ENCODE measurements at regions not wholly inside any gene's neighbourhood (a gene's known extent, or its start where the extent isn't known, plus 50 kb on each side); places are given as distances from the start of the nearest gene placed in this dataset.
A peak's percentile ranks its signal among the peaks of the same experiment; 100 is the strongest.

- Mint-ChIP-seq H3K27me3 (no peaks in the 10 kb centered on the region), H3K36me3 (no peaks in the 10 kb centered on the region)
Observed at GRCh38 chr16:77063676-77064016, 127.3 kb upstream of the MON1B start.

DNA sequence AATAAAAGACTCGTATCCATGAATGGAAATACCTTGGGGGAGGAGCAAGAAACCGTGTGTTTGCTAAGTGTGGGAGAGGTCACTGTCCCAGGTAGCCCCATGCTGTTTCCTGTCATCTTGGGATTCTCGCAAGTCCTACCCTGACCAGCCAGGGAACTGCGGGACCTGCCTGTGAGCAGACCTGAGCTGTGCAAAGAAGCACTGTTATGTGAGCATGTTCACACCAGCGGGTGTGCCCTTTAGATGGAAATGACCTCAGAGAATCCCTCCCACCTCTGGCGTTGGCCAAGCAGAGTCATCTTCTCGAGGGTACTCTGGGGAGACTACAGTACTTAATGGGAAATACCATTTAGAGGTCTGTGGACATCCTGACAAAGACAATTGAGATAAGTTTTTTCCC is 127.0 kb upstream of the MON1B start:
- Histone ChIP-seq H3K4me3 (ENCODE audit: low read depth, low read length) (no peak overlapping the region), H3K36me3 (ENCODE audit: control insufficient read depth, insufficient read depth, low read length) (no peaks in the 10 kb centered on the region), H3K27ac (ENCODE audit: insufficient read depth, low read length, poor library complexity, severe bottlenecking) (no peak overlapping the region), H3K4me1 (ENCODE audit: control insufficient read depth, insufficient read depth, low read length, poor library complexity, severe bottlenecking) (no peaks in the 10 kb centered on the region), H3K9me3 (ENCODE audit: control insufficient read depth in 2 of 2, low read length in 2 of 2) (no peaks in the 10 kb centered on the region), H3K27me3 (ENCODE audit: control insufficient read depth, insufficient read depth, low read length) (no peaks in the 10 kb centered on the region)
- DNase-seq (no peak), ATAC-seq (ENCODE audit: low read depth in 2 of 2) (no peak)
- H3K9me3 Mint-ChIP-seq = peaks cover 0 to 2% (median 0%) of the 10 kb centered on the region in 7 donors
- H3K27me3 Mint-ChIP-seq = no peaks in the 10 kb centered on the region
- no peaks in the 10 kb centered on the region for H3K36me3 Mint-ChIP-seq
- H3K27ac Mint-ChIP-seq = no peak overlapping the region
- H3K4me3 Mint-ChIP-seq = no peak overlapping the region
- no peaks in the 10 kb centered on the region for H3K4me1 Mint-ChIP-seq

More at GRCh38 chr16:77063676-77064016, 127.3 kb upstream of the MON1B start:
- Mint-ChIP-seq H3K4me3 (no peak overlapping the region), H3K27ac (no peak overlapping the region), H3K4me1 (no peaks in the 10 kb centered on the region), H3K9me3 (peaks cover 0 to 2% (median 0%) of the 10 kb centered on the region in 7 donors)
- Histone ChIP-seq H3K4me1 (ENCODE audit: control insufficient read depth, insufficient read depth, low read length, poor library complexity, severe bottlenecking) (no peaks in the 10 kb centered on the region), H3K4me3 (ENCODE audit: low read depth, low read length) (no peak overlapping the region), H3K27ac (ENCODE audit: insufficient read depth, low read length, poor library complexity, severe bottlenecking) (no peak overlapping the region), H3K27me3 (ENCODE audit: control insufficient read depth, insufficient read depth, low read length) (no peaks in the 10 kb centered on the region), H3K9me3 (ENCODE audit: control insufficient read depth in 2 of 2, low read length in 2 of 2) (no peaks in the 10 kb centered on the region), H3K36me3 (ENCODE audit: control insufficient read depth, insufficient read depth, low read length) (no peaks in the 10 kb centered on the region)
- DNase-seq (no peak), ATAC-seq (ENCODE audit: low read depth in 2 of 2) (no peak)

GRCh38 chr16:77066896-77067496 is 124.0 kb upstream of the MON1B start:
- DNase-seq = no peak

DNA sequence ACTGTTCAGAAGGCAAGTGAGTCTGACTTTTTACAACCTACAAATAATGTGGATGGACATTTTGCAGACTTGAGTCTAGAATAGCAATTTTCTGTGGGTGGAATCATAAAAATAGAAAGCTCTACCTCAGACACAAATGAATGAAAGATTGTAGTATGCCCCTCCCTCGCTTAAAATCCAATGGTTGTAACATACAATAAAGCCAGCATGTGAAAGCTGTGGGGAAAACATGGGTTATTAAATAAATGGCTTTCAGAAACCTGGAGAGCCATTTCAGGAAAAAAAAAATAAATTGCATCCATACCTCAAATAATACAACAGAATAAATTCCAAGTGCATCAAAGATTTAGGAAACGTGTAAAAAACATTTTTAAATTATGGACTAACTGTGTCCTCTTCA is 123.1 kb upstream of the MON1B start:
- ATAC-seq (ENCODE audit: low read depth in 2 of 2) (no peak), DNase-seq (no peak)
- peaks cover 4% of the 10 kb centered on the region for H3K27me3 Mint-ChIP-seq
- Histone ChIP-seq H3K36me3 (ENCODE audit: control insufficient read depth, insufficient read depth, low read length) (no peaks in the 10 kb centered on the region), H3K4me1 (ENCODE audit: control insufficient read depth, insufficient read depth, low read length, poor library complexity, severe bottlenecking) (no peaks in the 10 kb centered on the region), H3K27me3 (ENCODE audit: control insufficient read depth, insufficient read depth, low read length) (no peaks in the 10 kb centered on the region), H3K27ac (ENCODE audit: insufficient read depth, low read length, poor library complexity, severe bottlenecking) (no peak overlapping the region), H3K4me3 (ENCODE audit: low read depth, low read length) (no peak overlapping the region), H3K9me3 (ENCODE audit: control insufficient read depth in 2 of 2, low read length in 2 of 2) (no peaks in the 10 kb centered on the region)
- H3K4me1 Mint-ChIP-seq = no peaks in the 10 kb centered on the region
- no peaks in the 10 kb centered on the region for H3K36me3 Mint-ChIP-seq
- no peak overlapping the region for H3K27ac Mint-ChIP-seq
- no peak overlapping the region for H3K4me3 Mint-ChIP-seq
- H3K9me3 Mint-ChIP-seq = peaks cover 0 to 2% (median 0%) of the 10 kb centered on the region in 7 donors

More at GRCh38 chr16:77066896-77067496, 124.0 kb upstream of the MON1B start:
- no peak for ATAC-seq (ENCODE audit: low read depth in 2 of 2)
- H3K36me3 ChIP-seq (ENCODE audit: control insufficient read depth, insufficient read depth, low read length) = no peaks in the 10 kb centered on the region
- no peaks in the 10 kb centered on the region for H3K4me1 ChIP-seq (ENCODE audit: control insufficient read depth, insufficient read depth, low read length, poor library complexity, severe bottlenecking)
- H3K27me3 Mint-ChIP-seq = peaks cover 4% of the 10 kb centered on the region
- H3K4me1 Mint-ChIP-seq = no peaks in the 10 kb centered on the region
- no peaks in the 10 kb centered on the region for H3K9me3 ChIP-seq (ENCODE audit: control insufficient read depth in 2 of 2, low read length in 2 of 2)
- H3K27ac Mint-ChIP-seq = no peak overlapping the region
- H3K9me3 Mint-ChIP-seq = peaks cover 0 to 1% (median 0%) of the 10 kb centered on the region in 7 donors
- no peak overlapping the region for H3K27ac ChIP-seq (ENCODE audit: insufficient read depth, low read length, poor library complexity, severe bottlenecking)
- H3K4me3 ChIP-seq (ENCODE audit: low read depth, low read length) = no peak overlapping the region
- no peaks in the 10 kb centered on the region for H3K36me3 Mint-ChIP-seq
- H3K27me3 ChIP-seq (ENCODE audit: control insufficient read depth, insufficient read depth, low read length) = no peaks in the 10 kb centered on the region
- no peak overlapping the region for H3K4me3 Mint-ChIP-seq

DNA sequence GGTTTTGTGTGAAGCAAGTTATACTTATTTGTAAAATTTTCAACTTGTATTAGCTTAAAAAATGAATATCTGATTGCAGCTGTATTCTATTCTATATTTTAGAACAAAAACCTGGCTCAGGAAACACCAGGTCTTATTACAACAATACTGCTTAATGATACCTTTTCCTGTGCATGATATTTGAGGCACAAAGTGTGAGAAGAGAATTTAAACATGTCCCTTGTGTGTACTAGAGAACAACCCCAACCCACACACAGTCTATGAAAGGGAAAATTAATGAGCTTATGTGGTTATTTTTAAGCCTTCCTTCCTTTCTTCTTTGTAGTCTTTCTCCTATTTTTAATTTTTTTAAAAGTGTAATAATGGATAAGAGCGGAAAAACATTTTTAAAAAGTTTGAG is 122.6 kb upstream of the MON1B start:
- Histone ChIP-seq H3K27me3 (ENCODE audit: control insufficient read depth, insufficient read depth, low read length) (no peaks in the 10 kb centered on the region), H3K4me1 (ENCODE audit: control insufficient read depth, insufficient read depth, low read length, poor library complexity, severe bottlenecking) (no peaks in the 10 kb centered on the region), H3K4me3 (ENCODE audit: low read depth, low read length) (no peak overlapping the region), H3K36me3 (ENCODE audit: control insufficient read depth, insufficient read depth, low read length) (no peaks in the 10 kb centered on the region), H3K27ac (ENCODE audit: insufficient read depth, low read length, poor library complexity, severe bottlenecking) (no peak overlapping the region), H3K9me3 (ENCODE audit: control insufficient read depth in 2 of 2, low read length in 2 of 2) (no peaks in the 10 kb centered on the region)
- ATAC-seq (ENCODE audit: low read depth in 2 of 2) = no peak
- H3K4me1 Mint-ChIP-seq = no peaks in the 10 kb centered on the region
- H3K4me3 Mint-ChIP-seq = no peak overlapping the region
- peaks cover 4% of the 10 kb centered on the region for H3K27me3 Mint-ChIP-seq
- H3K27ac Mint-ChIP-seq = no peak overlapping the region
- DNase-seq = no peak
- H3K36me3 Mint-ChIP-seq = no peaks in the 10 kb centered on the region
- peaks cover 0 to 2% (median 0%) of the 10 kb centered on the region in 7 donors for H3K9me3 Mint-ChIP-seq

DNA sequence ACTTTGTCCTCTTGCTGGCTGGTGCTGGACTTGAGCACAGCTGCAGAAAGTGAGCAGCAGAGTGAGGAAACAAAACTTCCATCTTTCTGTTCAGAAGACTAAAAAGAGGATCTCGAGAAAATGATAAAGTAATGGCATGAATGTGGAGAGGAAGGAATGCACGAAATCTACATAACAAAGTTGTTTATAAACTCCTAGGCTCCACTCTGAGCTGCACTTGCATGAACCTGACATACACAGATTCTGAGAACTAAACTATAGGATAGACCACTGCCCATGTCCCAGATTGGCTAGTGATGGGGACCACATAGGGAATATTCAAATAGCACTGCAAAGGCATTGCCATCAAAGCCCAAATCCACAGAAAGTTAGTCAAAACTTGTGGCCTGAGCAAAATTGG is 121.1 kb upstream of the MON1B start:
- Mint-ChIP-seq H3K4me1 (no peaks in the 10 kb centered on the region), H3K27ac (no peak overlapping the region), H3K9me3 (peaks cover 0 to 2% (median 0%) of the 10 kb centered on the region in 7 donors), H3K36me3 (no peaks in the 10 kb centered on the region), H3K27me3 (peaks cover 4% of the 10 kb centered on the region), H3K4me3 (no peak overlapping the region)
- DNase-seq (no peak), ATAC-seq (ENCODE audit: low read depth in 2 of 2) (no peak)
- Histone ChIP-seq H3K4me3 (ENCODE audit: low read depth, low read length) (no peak overlapping the region), H3K27ac (ENCODE audit: insufficient read depth, low read length, poor library complexity, severe bottlenecking) (no peak overlapping the region), H3K27me3 (ENCODE audit: control insufficient read depth, insufficient read depth, low read length) (no peaks in the 10 kb centered on the region), H3K4me1 (ENCODE audit: control insufficient read depth, insufficient read depth, low read length, poor library complexity, severe bottlenecking) (no peaks in the 10 kb centered on the region), H3K9me3 (ENCODE audit: control insufficient read depth in 2 of 2, low read length in 2 of 2) (no peaks in the 10 kb centered on the region), H3K36me3 (ENCODE audit: control insufficient read depth, insufficient read depth, low read length) (no peaks in the 10 kb centered on the region)

- H3K27me3 ChIP-seq (ENCODE audit: control insufficient read depth, insufficient read depth, low read length) = no peaks in the 10 kb centered on the region
- no peak overlapping the region for H3K4me3 ChIP-seq (ENCODE audit: low read depth, low read length)
- DNase-seq (no peak), ATAC-seq (ENCODE audit: low read depth in 2 of 2) (no peak)
- peak overlapping the region in 1 of 4 donors; percentile 27 for H3K4me3 Mint-ChIP-seq
- H3K27ac ChIP-seq (ENCODE audit: insufficient read depth, low read length, poor library complexity, severe bottlenecking) = no peak overlapping the region
- H3K9me3 Mint-ChIP-seq = peaks cover 0 to 2% (median 0%) of the 10 kb centered on the region in 7 donors
- no peaks in the 10 kb centered on the region for H3K9me3 ChIP-seq (ENCODE audit: control insufficient read depth in 2 of 2, low read length in 2 of 2)
- peaks cover 4% of the 10 kb centered on the region for H3K27me3 Mint-ChIP-seq
- no peaks in the 10 kb centered on the region for H3K36me3 Mint-ChIP-seq
- no peaks in the 10 kb centered on the region for H3K4me1 Mint-ChIP-seq
- H3K4me1 ChIP-seq (ENCODE audit: control insufficient read depth, insufficient read depth, low read length, poor library complexity, severe bottlenecking) = no peaks in the 10 kb centered on the region
- no peaks in the 10 kb centered on the region for H3K36me3 ChIP-seq (ENCODE audit: control insufficient read depth, insufficient read depth, low read length)
- H3K27ac Mint-ChIP-seq = no peak overlapping the region
Observed at GRCh38 chr16:77070683-77071082, 120.3 kb upstream of the MON1B start.

- Mint-ChIP-seq H3K27ac (no peak overlapping the region), H3K27me3 (no peaks in the 10 kb centered on the region), H3K9me3 (peaks cover 0 to 2% (median 0%) of the 10 kb centered on the region in 7 donors), H3K4me1 (no peaks in the 10 kb centered on the region), H3K36me3 (no peaks in the 10 kb centered on the region), H3K4me3 (no peak overlapping the region)
- H3K4me1 ChIP-seq (ENCODE audit: control insufficient read depth, insufficient read depth, low read length, poor library complexity, severe bottlenecking) = no peaks in the 10 kb centered on the region
- DNase-seq (no peak), ATAC-seq (ENCODE audit: low read depth in 2 of 2) (no peak)
- no peak overlapping the region for H3K4me3 ChIP-seq (ENCODE audit: low read depth, low read length)
- H3K36me3 ChIP-seq (ENCODE audit: control insufficient read depth, insufficient read depth, low read length) = no peaks in the 10 kb centered on the region
- H3K9me3 ChIP-seq (ENCODE audit: control insufficient read depth in 2 of 2, low read length in 2 of 2) = no peaks in the 10 kb centered on the region
- no peaks in the 10 kb centered on the region for H3K27me3 ChIP-seq (ENCODE audit: control insufficient read depth, insufficient read depth, low read length)
- no peak overlapping the region for H3K27ac ChIP-seq (ENCODE audit: insufficient read depth, low read length, poor library complexity, severe bottlenecking)
Observed at GRCh38 chr16:77076839-77077238, 114.2 kb upstream of the MON1B start.

Measured in CD4-positive, CD25-positive, alpha-beta regulatory T cell (primary cell).